GM06990 (cell line): ENCODE measurements at regions not wholly inside any gene's neighbourhood (a gene's known extent, or its start where the extent isn't known, plus 50 kb on each side); places are given as distances from the start of the nearest gene placed in this dataset.

Experiments
- DNase-seq: peaks from one replicate; pipeline ENCODE4 v3.0.0-alpha.2; 2011; ENCODE audit not compliant: insufficient read length; ENCODE audit errors: extremely low read depth
- H3K27me3 ChIP-seq: replicated peaks from 2 replicates; pipeline ENCODE4 v1.6.0; 2011; ENCODE audit warnings: low read length; ENCODE audit not compliant: control insufficient read depth, insufficient read depth
- H3K36me3 ChIP-seq: 2 replicates; pipeline ENCODE4 v1.5.1; 2011; ENCODE audit warnings: low read length; ENCODE audit not compliant: control insufficient read depth, insufficient read depth
- H3K4me3 ChIP-seq: replicated peaks from 2 replicates; pipeline ENCODE4 v1.5.1; 2011; ENCODE audit warnings: low read depth, mild to moderate bottlenecking, control low read depth, low read length
- TF ChIP-seq, protein P1 (sequence below): IDR thresholded peaks from 2 replicates; pipeline ENCODE4 v1.5.1; 2011; ENCODE audit warnings: low read length, control low read depth, mild to moderate bottlenecking, inconsistent platforms; ENCODE audit not compliant: insufficient read depth, poor library complexity, severe bottlenecking

GRCh38 chr2:53583583-53583982 lies 184.0 kb upstream of the CHAC2 start:
- no peak overlapping the region for H3K4me3 ChIP-seq
- no peak for DNase-seq
- TF ChIP-seq, protein P1, sequence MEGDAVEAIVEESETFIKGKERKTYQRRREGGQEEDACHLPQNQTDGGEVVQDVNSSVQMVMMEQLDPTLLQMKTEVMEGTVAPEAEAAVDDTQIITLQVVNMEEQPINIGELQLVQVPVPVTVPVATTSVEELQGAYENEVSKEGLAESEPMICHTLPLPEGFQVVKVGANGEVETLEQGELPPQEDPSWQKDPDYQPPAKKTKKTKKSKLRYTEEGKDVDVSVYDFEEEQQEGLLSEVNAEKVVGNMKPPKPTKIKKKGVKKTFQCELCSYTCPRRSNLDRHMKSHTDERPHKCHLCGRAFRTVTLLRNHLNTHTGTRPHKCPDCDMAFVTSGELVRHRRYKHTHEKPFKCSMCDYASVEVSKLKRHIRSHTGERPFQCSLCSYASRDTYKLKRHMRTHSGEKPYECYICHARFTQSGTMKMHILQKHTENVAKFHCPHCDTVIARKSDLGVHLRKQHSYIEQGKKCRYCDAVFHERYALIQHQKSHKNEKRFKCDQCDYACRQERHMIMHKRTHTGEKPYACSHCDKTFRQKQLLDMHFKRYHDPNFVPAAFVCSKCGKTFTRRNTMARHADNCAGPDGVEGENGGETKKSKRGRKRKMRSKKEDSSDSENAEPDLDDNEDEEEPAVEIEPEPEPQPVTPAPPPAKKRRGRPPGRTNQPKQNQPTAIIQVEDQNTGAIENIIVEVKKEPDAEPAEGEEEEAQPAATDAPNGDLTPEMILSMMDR = no peak
- H3K36me3 ChIP-seq = no peaks in the 10 kb centered on the region
- no peaks in the 10 kb centered on the region for H3K27me3 ChIP-seq

DNA sequence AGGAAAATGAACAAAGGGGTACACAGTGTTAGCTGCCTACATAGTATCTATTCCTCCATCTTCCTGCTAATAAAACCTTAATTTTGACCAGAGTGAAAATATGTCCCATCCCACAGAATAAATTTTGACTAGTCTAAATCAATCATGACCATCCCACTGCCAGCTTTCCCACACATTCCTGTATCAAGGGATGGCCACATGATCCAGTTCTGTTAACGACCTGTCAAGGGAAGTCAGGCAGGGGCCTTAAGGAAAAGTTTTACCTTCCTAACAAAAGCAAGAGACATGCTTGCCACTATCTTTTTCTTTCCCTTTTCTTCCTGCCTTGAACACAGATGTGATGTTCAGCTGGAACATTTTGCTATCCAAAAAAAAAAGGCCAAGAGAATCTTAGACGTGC lies 185.0 kb upstream of the CHAC2 start:
- no peak for DNase-seq
- Histone ChIP-seq H3K27me3 (no peaks in the 10 kb centered on the region), H3K4me3 (no peak overlapping the region), H3K36me3 (no peaks in the 10 kb centered on the region)
- TF ChIP-seq, protein P1 = no peak

GRCh38 chr2:53576166-53576565 lies 191.4 kb upstream of the CHAC2 start:
- Histone ChIP-seq H3K36me3 (no peaks in the 10 kb centered on the region), H3K4me3 (no peak overlapping the region), H3K27me3 (no peaks in the 10 kb centered on the region)
- TF ChIP-seq, protein P1 = no peak
- DNase-seq = no peak

GRCh38 chr2:53575721-53576124 lies 191.9 kb upstream of the CHAC2 start:
- Histone ChIP-seq H3K4me3 (no peak overlapping the region), H3K36me3 (no peaks in the 10 kb centered on the region), H3K27me3 (no peaks in the 10 kb centered on the region)
- no peak for DNase-seq
- TF ChIP-seq, protein P1 = no peak

DNA sequence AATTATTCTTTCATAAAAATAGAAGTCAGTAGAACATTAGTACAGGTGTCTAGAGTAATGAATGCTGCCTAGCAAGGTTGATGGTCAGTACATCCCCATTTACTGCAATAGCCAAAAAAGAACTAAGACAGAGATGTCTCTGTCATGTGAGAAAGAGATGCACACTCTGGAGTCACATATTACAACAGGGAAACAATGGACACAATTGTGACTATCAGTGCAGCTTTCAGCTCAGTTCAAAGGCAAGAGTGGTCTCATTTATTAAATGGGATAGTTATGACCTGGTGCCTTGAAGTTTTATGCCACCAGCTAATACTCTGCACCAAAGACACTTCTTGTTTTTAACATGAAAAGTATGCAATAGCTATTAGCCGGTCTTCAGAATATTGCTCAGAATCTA lies 194.9 kb upstream of the CHAC2 start:
- no peaks in the 10 kb centered on the region for H3K27me3 ChIP-seq
- TF ChIP-seq, protein P1 = no peak

More for the DNA sequence above, 194.9 kb upstream of the CHAC2 start:
- Histone ChIP-seq H3K4me3 (no peak overlapping the region), H3K36me3 (no peaks in the 10 kb centered on the region)
- no peak for DNase-seq
